Esophagus squamous epithelium (tissue), 4 donors: ENCODE measurements at regions not wholly inside any gene's neighbourhood (a gene's known extent, or its start where the extent isn't known, plus 50 kb on each side); places are given as distances from the start of the nearest gene placed in this dataset.

ENCODE experiments used
- POLR2A ChIP-seq, 4 donors: fragments of 450-650 bp; IDR thresholded peaks; one replicate each; pipeline ENCODE4 v1.6.1; 2017; ENCODE audit warnings: antibody characterized with exemption in 4 of 4, mild to moderate bottlenecking in 4 of 4, moderate library complexity in 3 of 4
- TF ChIP-seq, protein P1 (sequence below), 6 experiments: fragments of 450-650 bp in 4 of 6; fragments of 200-600 bp in 2 of 6; sonication (generic) in 2 of 6; IDR thresholded peaks; one replicate each; pipeline ENCODE4 v1.5.1; 2016 to 2019; ENCODE audit warnings: antibody characterized with exemption in 6 of 6, mild to moderate bottlenecking in 4 of 6, moderate library complexity in 4 of 6

DNA sequence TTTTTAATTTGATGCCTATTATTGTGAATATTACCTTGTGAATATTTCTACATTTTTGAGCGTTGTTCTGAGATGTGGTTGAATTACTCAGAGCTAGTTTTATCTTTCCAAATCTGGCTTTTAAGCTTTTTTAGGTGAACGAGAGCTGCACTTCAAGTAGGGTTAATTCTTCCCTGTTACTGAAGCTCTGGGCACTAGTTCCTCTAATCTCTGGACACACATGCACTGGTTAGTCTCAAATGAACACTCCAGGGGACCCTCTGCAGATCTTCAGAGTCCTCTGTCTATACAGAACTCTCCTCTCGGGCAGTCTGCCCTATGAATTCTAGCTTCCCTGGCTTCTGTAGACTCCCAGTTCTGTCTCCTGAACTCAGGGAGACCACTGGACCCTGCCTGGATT lies 237.5 kb upstream of the TBC1D5 start:
- TF ChIP-seq, protein P1, sequence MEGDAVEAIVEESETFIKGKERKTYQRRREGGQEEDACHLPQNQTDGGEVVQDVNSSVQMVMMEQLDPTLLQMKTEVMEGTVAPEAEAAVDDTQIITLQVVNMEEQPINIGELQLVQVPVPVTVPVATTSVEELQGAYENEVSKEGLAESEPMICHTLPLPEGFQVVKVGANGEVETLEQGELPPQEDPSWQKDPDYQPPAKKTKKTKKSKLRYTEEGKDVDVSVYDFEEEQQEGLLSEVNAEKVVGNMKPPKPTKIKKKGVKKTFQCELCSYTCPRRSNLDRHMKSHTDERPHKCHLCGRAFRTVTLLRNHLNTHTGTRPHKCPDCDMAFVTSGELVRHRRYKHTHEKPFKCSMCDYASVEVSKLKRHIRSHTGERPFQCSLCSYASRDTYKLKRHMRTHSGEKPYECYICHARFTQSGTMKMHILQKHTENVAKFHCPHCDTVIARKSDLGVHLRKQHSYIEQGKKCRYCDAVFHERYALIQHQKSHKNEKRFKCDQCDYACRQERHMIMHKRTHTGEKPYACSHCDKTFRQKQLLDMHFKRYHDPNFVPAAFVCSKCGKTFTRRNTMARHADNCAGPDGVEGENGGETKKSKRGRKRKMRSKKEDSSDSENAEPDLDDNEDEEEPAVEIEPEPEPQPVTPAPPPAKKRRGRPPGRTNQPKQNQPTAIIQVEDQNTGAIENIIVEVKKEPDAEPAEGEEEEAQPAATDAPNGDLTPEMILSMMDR (IDR thresholded peaks at IDR 0.05) = no peak
- no peak for TF ChIP-seq POLR2A (IDR thresholded peaks at IDR 0.05)
